ENCODE measurements at regions not wholly inside any gene's neighbourhood (a gene's known extent, or its start where the extent isn't known, plus 50 kb on each side); places are given as distances from the start of the nearest gene placed in this dataset.

DNA sequence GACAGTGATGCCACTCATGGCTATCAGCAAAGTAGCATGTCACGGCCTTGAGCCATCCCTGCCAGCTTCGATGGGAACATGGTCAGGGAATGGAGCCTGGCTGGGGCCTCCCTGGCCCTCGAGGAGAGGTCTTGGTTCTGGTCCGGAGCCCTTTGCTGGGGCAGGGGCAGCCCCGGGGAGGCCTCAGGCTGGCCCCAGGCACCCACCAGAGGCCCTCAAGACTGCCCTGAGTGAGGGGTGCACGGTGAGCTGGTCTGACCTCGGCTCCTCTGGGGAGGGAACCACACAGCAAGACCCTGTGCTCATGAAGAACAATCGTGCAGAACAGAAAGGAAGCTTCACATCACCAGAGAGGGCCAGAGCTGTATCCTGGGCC, 75.2 kb upstream of the OTOS start:
- TF ChIP-seq, protein P1, sequence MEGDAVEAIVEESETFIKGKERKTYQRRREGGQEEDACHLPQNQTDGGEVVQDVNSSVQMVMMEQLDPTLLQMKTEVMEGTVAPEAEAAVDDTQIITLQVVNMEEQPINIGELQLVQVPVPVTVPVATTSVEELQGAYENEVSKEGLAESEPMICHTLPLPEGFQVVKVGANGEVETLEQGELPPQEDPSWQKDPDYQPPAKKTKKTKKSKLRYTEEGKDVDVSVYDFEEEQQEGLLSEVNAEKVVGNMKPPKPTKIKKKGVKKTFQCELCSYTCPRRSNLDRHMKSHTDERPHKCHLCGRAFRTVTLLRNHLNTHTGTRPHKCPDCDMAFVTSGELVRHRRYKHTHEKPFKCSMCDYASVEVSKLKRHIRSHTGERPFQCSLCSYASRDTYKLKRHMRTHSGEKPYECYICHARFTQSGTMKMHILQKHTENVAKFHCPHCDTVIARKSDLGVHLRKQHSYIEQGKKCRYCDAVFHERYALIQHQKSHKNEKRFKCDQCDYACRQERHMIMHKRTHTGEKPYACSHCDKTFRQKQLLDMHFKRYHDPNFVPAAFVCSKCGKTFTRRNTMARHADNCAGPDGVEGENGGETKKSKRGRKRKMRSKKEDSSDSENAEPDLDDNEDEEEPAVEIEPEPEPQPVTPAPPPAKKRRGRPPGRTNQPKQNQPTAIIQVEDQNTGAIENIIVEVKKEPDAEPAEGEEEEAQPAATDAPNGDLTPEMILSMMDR (IDR thresholded peaks at IDR 0.05) = no peak
- no peak for TF ChIP-seq POLR2AphosphoS5 (IDR thresholded peaks at IDR 0.05; ENCODE audit: insufficient read depth in 1 of 2, low read depth in 1 of 2)
- no peak for TF ChIP-seq POLR2A (IDR thresholded peaks at IDR 0.05)
